ENCODE measurements at regions not wholly inside any gene's neighbourhood (a gene's known extent, or its start where the extent isn't known, plus 50 kb on each side); places are given as distances from the start of the nearest gene placed in this dataset.
"Not testable (repeated sequence)": the region's sequence is repeated elsewhere in the genome, so short reads cannot be mapped to it uniquely, and the experiment has no call there.

DNA sequence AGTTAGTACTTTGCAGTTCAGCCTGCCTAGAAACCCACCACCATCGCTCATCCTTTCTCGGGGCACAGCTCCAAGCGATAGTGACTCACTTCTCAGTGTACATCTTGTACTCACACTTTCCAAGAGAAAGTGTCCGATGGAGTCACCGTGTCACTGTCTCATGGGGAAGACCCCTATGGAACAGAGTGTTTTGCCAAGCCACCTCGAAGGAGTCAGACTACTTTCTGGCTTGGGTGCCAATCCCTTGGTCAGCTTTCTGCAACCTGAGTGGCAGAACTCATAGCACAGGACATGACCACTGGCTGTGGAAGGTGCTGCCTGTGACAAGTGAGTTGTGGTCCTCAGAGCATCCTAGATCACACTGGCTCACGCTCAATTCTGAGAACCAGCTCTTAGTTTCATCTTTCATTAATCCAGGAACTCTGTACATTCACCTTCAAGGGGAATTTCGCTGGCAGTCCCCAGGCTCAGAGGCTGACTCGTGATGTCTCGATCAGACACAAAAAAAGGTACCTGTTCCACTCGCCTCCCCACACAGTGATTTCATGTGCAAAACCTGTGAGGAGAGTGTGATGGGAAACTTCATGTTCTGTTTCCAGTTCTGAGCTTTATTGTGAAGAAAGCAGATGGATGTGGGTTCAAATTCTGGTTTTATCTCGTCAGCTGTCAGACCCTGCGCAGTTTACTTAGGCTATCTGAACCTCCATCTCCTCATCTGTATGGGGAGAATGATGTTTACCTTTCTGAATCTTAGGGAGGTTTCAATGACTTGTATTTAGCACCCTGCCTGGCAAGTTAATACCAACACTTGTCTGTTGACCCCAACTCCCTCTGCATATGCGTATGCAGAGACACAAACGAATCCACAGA, 127.3 kb upstream of the CCND2 start:
- TF ChIP-seq, protein P1, sequence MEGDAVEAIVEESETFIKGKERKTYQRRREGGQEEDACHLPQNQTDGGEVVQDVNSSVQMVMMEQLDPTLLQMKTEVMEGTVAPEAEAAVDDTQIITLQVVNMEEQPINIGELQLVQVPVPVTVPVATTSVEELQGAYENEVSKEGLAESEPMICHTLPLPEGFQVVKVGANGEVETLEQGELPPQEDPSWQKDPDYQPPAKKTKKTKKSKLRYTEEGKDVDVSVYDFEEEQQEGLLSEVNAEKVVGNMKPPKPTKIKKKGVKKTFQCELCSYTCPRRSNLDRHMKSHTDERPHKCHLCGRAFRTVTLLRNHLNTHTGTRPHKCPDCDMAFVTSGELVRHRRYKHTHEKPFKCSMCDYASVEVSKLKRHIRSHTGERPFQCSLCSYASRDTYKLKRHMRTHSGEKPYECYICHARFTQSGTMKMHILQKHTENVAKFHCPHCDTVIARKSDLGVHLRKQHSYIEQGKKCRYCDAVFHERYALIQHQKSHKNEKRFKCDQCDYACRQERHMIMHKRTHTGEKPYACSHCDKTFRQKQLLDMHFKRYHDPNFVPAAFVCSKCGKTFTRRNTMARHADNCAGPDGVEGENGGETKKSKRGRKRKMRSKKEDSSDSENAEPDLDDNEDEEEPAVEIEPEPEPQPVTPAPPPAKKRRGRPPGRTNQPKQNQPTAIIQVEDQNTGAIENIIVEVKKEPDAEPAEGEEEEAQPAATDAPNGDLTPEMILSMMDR (IDR thresholded peaks at IDR 0.05; ENCODE audit: extremely low read depth, insufficient read depth, missing control alignments): no peak
- in situ Hi-C loops (cut with MboI; ENCODE audit: low pct_unique_long_range_greater_than_20kb, low sequenced_read_pairs, unreplicated experiment): no loop called here
- no peak for DNase-seq (ENCODE audit: low spot score)

DNA sequence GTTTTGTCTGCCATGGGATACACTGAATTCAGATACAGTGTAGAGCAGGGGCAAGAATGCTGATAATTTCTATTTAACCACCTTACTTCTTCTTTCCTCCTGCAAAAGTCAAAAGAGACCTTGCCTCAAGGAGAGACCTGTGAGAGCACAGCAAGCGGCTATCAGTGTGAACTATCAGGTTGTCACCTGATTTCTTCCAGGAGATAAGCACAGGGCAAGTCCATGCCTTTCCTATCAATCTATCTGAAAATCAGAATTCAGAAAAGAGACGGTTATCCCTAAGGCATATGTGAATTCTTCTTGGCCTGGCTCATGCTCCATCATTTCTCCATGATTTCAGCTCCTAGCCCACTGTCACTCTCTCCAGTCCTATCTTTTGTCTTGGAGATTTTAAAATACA, 128.9 kb upstream of the CCND2 start:
- TF ChIP-seq, protein P1 (IDR thresholded peaks at IDR 0.05; ENCODE audit: extremely low read depth, insufficient read depth, missing control alignments): no peak
- no peak for DNase-seq (ENCODE audit: low spot score)
- in situ Hi-C loops (cut with MboI; ENCODE audit: low pct_unique_long_range_greater_than_20kb, low sequenced_read_pairs, unreplicated experiment): no loop called here

DNA sequence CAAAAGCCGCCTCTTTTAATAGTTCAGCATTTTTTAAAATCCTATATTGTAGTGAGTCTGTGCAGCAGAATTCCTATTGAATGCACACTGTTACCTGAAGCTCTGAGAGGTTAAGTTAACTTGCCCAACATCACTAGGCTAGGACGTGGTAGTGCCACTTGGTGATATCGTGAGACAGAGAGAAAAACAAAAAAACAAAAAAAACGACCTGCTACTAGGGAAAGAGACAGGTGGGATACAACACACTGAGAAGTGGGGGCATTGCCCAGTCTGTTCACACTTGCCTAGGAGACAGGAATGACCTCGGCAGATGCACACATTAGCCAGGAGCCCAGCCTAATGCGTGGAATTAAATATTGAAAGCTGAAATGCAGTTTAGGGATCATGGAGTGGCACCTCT, 129.7 kb upstream of the CCND2 start:
- TF ChIP-seq, protein P1 (IDR thresholded peaks at IDR 0.05; ENCODE audit: extremely low read depth, insufficient read depth, missing control alignments): peak; percentile 18
- no peak for DNase-seq (ENCODE audit: low spot score)
- in situ Hi-C loops (cut with MboI; ENCODE audit: low pct_unique_long_range_greater_than_20kb, low sequenced_read_pairs, unreplicated experiment): no loop called here

DNA sequence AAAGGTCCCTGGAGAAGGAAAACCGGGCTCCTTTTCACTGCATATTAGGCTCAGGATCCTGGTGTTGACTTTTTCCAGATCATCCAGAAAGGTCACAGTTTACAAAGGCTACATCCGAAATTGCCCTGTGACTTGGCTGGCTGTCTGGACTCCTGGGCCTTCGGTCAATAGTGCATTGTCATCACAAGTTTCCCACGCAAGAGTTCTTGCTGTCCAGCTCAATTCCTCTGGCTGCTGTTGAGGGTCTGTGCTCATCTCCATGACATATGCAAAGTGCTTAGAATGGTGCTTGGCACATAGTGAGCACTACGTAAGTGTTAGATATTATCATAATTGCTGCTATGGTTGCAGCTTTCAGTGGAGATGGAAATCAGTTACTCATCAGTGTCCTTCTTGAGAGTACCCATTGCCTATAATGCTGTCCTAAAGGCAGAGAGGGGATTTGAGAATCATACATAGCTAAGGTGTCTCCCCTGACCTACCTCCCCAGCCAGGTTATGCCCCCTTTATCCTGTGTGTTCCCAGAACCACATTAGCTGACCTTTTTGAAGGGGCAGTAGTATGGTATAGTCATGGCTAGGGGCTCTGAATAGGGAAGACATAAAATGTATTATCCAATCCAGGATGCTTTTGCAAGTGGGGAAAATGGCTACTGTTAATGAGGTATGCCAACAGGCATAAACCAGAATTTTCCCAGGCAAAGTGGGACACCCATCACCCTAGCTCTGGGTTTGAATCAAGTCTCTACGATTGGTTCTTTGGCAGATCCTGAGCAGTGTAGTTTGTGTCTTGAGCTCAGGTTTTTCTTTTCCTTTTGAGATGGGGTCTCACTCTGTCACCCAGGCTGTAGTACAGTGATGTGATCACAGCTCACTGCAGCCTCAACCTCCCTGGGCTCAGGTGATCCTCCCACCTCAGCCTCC, 132.0 kb upstream of the CCND2 start:
- TF ChIP-seq, protein P1 (IDR thresholded peaks at IDR 0.05; ENCODE audit: extremely low read depth, insufficient read depth, missing control alignments): no peak
- in situ Hi-C loops (cut with MboI; ENCODE audit: low pct_unique_long_range_greater_than_20kb, low sequenced_read_pairs, unreplicated experiment): no loop called here
- no peak for DNase-seq (ENCODE audit: low spot score)

DNA sequence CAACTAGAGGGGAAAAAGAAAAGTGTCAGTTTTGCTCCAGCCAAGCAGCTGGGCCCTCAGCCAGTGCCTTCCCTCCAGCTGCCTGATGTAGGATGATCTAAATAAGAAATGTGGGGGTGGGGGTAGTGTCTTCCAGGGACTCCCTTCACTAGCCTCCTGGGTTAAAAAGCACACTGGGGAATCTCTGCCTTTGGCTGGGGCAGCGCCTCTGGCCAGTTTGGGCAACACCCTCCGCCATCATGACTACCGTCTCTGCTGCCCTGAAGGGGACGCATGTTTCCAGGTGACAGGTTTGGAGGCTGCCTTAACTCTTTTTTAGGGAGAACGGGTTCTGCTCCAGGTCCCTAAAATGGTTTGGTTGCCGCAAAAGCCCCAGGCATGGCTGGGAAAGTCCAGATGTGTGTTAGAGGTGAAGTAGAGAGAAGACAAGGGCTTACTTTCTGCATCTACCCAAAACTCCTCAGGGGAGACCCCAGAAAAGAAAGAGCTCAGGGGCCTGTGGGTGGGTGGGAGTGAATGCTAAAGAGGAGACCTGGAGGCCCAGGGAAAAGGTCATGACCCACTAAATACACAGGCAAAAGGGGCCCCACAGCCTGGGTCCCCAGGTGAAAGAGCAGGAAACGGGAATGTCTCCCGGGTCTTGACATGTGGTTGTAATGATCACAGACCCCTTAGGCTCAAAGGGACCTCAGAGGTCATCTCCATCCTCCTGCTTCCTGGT, 132.8 kb upstream of the CCND2 start:
- TF ChIP-seq, protein P1 (IDR thresholded peaks at IDR 0.05; ENCODE audit: extremely low read depth, insufficient read depth, missing control alignments): no peak
- no peak for DNase-seq (ENCODE audit: low spot score)
- in situ Hi-C loops (cut with MboI; ENCODE audit: low pct_unique_long_range_greater_than_20kb, low sequenced_read_pairs, unreplicated experiment): no loop called here

DNA sequence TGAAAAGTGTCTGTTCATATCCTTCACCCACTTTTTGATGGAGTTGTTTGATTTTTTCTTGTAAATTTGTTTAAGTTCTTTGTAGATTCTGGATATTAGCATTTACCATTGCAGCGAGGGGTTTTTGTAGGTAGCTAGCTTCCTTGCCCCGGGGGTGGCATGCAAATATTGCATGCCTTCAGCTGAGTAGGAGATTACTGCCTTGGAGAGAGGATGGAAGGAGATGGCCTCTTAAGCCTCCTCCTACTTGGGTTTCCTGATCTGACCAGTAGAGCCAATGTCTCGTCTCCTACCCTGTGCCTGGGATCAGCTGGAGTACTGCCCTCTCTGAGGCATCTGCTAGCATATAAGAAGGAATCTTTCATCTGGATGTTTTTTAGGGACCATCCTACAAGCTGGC, 134.4 kb upstream of the CCND2 start:
- DNase-seq (ENCODE audit: low spot score): no peak
- TF ChIP-seq, protein P1 (IDR thresholded peaks at IDR 0.05; ENCODE audit: extremely low read depth, insufficient read depth, missing control alignments): no peak
- in situ Hi-C loops (cut with MboI; ENCODE audit: low pct_unique_long_range_greater_than_20kb, low sequenced_read_pairs, unreplicated experiment): no loop called here

DNA sequence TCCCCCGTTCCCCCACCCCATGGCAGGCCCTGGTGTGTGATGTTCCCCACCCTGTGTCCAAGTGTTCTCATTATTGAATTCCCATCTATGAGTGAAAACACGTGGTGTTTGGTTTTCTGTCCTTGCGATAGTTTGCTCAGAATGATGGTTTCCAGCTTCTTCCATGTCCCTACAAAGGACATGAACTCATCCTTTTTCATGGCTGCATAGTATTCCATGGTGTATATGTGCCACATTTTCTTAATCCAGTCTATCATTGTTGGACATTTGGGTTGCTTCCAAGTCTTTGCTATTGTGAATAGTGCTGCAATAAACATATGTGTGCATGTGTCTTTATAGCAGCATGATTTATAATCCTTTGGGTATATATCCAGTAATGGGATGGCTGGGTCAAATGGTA, 135.0 kb upstream of the CCND2 start:
- in situ Hi-C loops (cut with MboI; ENCODE audit: low pct_unique_long_range_greater_than_20kb, low sequenced_read_pairs, unreplicated experiment); DNase-seq (ENCODE audit: low spot score): not testable (repeated sequence)
